ENCODE measurements at regions not wholly inside any gene's neighbourhood (a gene's known extent, or its start where the extent isn't known, plus 50 kb on each side); places are given as distances from the start of the nearest gene placed in this dataset.

DNA sequence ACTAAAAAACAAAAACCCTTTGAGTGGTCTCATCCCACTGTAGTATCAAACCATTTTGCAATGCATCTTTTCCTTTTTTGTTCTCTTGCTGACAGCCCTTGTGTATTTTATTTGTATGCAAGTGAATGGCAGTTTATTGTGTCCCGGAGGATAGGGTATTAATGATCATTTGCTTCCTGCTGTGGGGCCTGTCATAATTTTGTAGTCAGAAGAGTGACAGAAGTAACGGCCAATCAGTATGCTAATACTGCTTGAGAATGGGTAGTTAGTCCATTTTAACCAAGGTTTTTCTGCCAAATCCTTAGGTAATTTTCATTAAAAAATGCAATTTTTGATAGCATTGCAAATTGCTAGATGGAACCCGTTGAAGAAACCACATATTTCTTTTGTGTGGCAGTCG lies 75.5 kb upstream of the PLSCR5 start:
- H3K36me3 ChIP-seq = no peaks in the 10 kb centered on the region
- no peak overlapping the region for H3K27ac ChIP-seq
- TF ChIP-seq, protein P1, sequence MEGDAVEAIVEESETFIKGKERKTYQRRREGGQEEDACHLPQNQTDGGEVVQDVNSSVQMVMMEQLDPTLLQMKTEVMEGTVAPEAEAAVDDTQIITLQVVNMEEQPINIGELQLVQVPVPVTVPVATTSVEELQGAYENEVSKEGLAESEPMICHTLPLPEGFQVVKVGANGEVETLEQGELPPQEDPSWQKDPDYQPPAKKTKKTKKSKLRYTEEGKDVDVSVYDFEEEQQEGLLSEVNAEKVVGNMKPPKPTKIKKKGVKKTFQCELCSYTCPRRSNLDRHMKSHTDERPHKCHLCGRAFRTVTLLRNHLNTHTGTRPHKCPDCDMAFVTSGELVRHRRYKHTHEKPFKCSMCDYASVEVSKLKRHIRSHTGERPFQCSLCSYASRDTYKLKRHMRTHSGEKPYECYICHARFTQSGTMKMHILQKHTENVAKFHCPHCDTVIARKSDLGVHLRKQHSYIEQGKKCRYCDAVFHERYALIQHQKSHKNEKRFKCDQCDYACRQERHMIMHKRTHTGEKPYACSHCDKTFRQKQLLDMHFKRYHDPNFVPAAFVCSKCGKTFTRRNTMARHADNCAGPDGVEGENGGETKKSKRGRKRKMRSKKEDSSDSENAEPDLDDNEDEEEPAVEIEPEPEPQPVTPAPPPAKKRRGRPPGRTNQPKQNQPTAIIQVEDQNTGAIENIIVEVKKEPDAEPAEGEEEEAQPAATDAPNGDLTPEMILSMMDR (IDR thresholded peaks at IDR 0.05) = no peak
- intact Hi-C loops (cut with DNase I) = no loop called here
- H3K9me3 ChIP-seq = no peaks in the 10 kb centered on the region
- peaks cover 4 to 10% (median 7%) of the 10 kb centered on the region in 3 donors for H3K4me1 ChIP-seq
- ATAC-seq = no peak
- DNase-seq = no peak
- 76 to 84% methylated on average over 4 of the region's 4 CpGs for WGBS, 2 donors
- no peaks in the 10 kb centered on the region for H3K27me3 ChIP-seq
- no peak overlapping the region for H3K4me3 ChIP-seq
- no peak for FAIRE-seq

DNA sequence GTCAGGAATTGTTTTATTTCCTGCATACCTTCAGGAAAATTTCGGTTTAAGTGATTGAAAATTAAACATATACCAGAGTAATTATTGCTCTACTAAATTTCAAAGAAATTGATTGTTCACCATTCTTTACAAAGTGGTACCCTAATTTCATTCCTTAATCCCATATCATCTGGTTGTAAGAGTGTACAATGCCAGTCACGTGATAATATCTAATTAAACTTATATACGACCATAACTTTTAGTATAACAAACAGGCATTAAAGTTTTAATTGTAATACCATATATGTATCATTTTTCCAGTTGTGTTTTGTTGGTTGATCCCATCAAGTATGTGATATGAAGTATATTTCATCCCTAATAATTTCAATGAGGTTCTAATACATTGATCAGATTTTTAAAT lies 74.8 kb upstream of the PLSCR5 start:
- no peak for FAIRE-seq
- WGBS, 2 donors = 60 to 64% methylated on average over 3 of the region's 3 CpGs
- H3K27ac ChIP-seq = no peak overlapping the region

DNA sequence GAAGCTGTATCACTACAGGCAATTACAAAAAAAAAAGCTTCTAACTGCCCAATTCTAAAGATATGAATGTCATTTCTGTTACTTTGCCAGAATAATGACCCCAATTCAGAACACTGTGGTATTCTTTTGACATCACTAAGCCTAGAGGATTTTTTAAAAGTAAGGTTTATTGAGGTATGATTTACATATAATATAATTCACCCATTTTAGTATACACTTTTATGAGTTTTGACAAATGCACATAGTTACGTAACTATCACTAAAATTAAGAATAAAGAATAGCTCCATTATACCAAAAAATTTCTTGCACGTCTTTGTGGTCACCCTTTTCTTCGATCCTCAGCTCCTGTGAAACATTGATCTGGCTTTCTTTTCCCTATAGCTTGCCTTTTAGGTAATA lies 74.0 kb upstream of the PLSCR5 start:
- H3K4me1 ChIP-seq = peaks cover 4 to 10% (median 7%) of the 10 kb centered on the region in 3 donors
- WGBS, 2 donors = 76 to 92% methylated on average over 3 of the region's 3 CpGs
- H3K4me3 ChIP-seq = no peak overlapping the region
- no peaks in the 10 kb centered on the region for H3K36me3 ChIP-seq
- FAIRE-seq (no peak), ATAC-seq (no peak), DNase-seq (no peak)
- no peak overlapping the region for H3K27ac ChIP-seq
- H3K27me3 ChIP-seq = no peaks in the 10 kb centered on the region
- intact Hi-C loops (cut with DNase I) = no loop called here
- no peaks in the 10 kb centered on the region for H3K9me3 ChIP-seq
- TF ChIP-seq, protein P1 (IDR thresholded peaks at IDR 0.05) = no peak

More for the DNA sequence above, 74.8 kb upstream of the PLSCR5 start:
- no peak for ATAC-seq
- DNase-seq = no peak
- TF ChIP-seq, protein P1 (IDR thresholded peaks at IDR 0.05) = no peak
- Histone ChIP-seq H3K4me1 (peaks cover 4 to 10% (median 7%) of the 10 kb centered on the region in 3 donors), H3K27me3 (no peaks in the 10 kb centered on the region), H3K9me3 (no peaks in the 10 kb centered on the region), H3K4me3 (no peak overlapping the region), H3K36me3 (no peaks in the 10 kb centered on the region)
- intact Hi-C loops (cut with DNase I) = no loop called here

DNA sequence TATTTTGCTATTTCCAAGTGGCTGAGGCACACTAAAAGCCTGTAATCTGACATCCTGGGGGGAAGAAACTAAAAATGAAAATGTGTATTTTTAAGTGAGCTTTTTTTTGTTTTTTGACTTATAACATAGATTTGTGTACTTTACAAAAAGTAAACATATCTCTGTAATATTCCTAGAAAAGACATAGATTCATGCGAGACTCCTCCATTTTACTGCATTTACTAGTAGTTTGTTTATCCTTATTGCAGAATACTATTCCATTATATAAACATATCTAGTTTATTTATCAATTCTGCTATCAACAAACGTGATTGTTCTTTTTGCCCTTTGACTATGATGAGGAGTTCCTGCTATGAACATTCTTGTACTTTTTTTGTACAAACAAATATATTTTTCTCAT lies 67.8 kb upstream of the PLSCR5 start:
- Histone ChIP-seq H3K9me3 (no peaks in the 10 kb centered on the region), H3K36me3 (no peaks in the 10 kb centered on the region), H3K27me3 (no peaks in the 10 kb centered on the region), H3K4me3 (no peak overlapping the region), H3K4me1 (no peaks in the 10 kb centered on the region), H3K27ac (no peak overlapping the region)
- FAIRE-seq (no peak), DNase-seq (no peak), ATAC-seq (no peak)
- WGBS, 2 donors = 60 to 62% methylated on average over 2 of the region's 2 CpGs
- intact Hi-C loops (cut with DNase I) = no loop called here
- TF ChIP-seq, protein P1 (IDR thresholded peaks at IDR 0.05) = no peak

DNA sequence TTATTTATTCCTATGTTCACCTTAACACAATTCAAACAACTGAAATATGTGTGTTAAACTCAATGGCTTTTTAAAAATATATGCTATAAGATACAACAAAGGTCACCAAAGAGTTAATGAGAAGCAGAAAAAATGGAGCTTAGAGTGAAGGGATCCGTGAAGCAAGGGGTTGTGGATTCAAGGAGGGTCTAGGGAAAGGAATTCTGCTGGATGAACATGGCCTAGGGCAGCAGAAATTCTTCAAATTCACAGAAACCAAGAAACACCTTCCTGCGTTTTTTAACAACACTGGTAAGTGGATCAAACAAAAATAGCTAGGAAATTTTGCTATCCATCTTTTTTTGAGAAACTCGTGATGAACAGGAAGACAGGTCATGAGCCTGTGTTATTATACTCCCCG lies 59.3 kb upstream of the PLSCR5 start:
- Histone ChIP-seq H3K4me1 (no peaks in the 10 kb centered on the region), H3K36me3 (no peaks in the 10 kb centered on the region), H3K4me3 (no peak overlapping the region), H3K27ac (no peak overlapping the region), H3K27me3 (no peaks in the 10 kb centered on the region), H3K9me3 (no peaks in the 10 kb centered on the region)
- TF ChIP-seq, protein P1 (IDR thresholded peaks at IDR 0.05) = no peak
- FAIRE-seq (no peak), DNase-seq (no peak), ATAC-seq (no peak)
- intact Hi-C loops (cut with DNase I) = no loop called here
- WGBS, 2 donors = 69 to 74% methylated on average over 4 of the region's 4 CpGs
